Transverse colon (tissue), 4 donors: ENCODE measurements at regions not wholly inside any gene's neighbourhood (a gene's known extent, or its start where the extent isn't known, plus 50 kb on each side); places are given as distances from the start of the nearest gene placed in this dataset.

ENCODE experiments used
- DNase-seq: peaks from one replicate; pipeline ENCODE4 v3.0.0-alpha.2; 2019
- H3K27ac ChIP-seq, 4 donors: fragments of 200-600 bp; sonication (generic); 2 replicates each; pipeline ENCODE4 v1.5.1; 2016 to 2018; ENCODE audit warnings: inconsistent platforms in 4 of 4
- H3K27me3 ChIP-seq: fragments of 200-600 bp; sonication (generic); 2 replicates; pipeline ENCODE4 v1.5.1; 2017; ENCODE audit warnings: inconsistent platforms
- H3K36me3 ChIP-seq, 4 donors: fragments of 200-600 bp; sonication (generic); 2 replicates each; pipeline ENCODE4 v1.5.1; 2017 to 2019; ENCODE audit warnings: inconsistent platforms in 4 of 4
- H3K4me1 ChIP-seq, 4 donors: fragments of 200-600 bp; sonication (generic); 2 replicates each; pipeline ENCODE4 v1.5.1; 2017 to 2020; ENCODE audit warnings: inconsistent platforms in 4 of 4
- H3K4me3 ChIP-seq, 4 donors: fragments of 200-600 bp; sonication (generic); 1 replicate in 1 of 4; 2 replicates in 3 of 4; pipeline versions ENCODE4 v1.5.1 to v1.6.1; 2017 to 2019; ENCODE audit warnings: inconsistent platforms in 4 of 4
- H3K9me3 ChIP-seq, 2 donors: fragments of 200-600 bp; sonication (generic); 2 replicates each; pipeline ENCODE4 v1.5.1; 2017 to 2019; ENCODE audit warnings: inconsistent platforms in 2 of 2
- EP300 ChIP-seq: sonication (generic); formaldehyde crosslinking; IDR thresholded peaks from one replicate; pipeline ENCODE4 v1.6.1; 2017; ENCODE audit warnings: antibody characterized with exemption, low read depth
- POLR2A ChIP-seq: fragments of 450-650 bp; IDR thresholded peaks from one replicate; pipeline ENCODE4 v1.6.1; 2016; ENCODE audit warnings: antibody characterized with exemption, mild to moderate bottlenecking, moderate library complexity
- POLR2AphosphoS5 ChIP-seq, 3 donors: sonication (generic); formaldehyde crosslinking; IDR thresholded peaks; one replicate each; pipeline ENCODE4 v1.6.1; 2016; ENCODE audit warnings: antibody characterized with exemption in 3 of 3
- WGBS, 2 donors: methylation state at CpG; one replicate each; pipeline ENCODE4 v1.1.5; 2018; ENCODE audit warnings: low coverage in 1 of 2; 5-methylcytosine and 5-hydroxymethylcytosine counted together
- in situ Hi-C, 4 donors: fragments of 200-750 bp; cut with MboI; loops; one replicate each; pipeline versions ENCODE4 v1.15.0 to v1.15.1; 2017; ENCODE audit warnings: low sequenced_read_pairs in 3 of 4, low pct_ligation_motif_present in 1 of 4, low pct_unique_long_range_greater_than_20kb in 1 of 4
- intact Hi-C: fragments of 100-400 bp; cut with DNase I; formaldehyde crosslinking; loops from one replicate; pipeline ENCODE4 v1.15.1; 2023; ENCODE audit warnings: low total_unique reads
- TF ChIP-seq, protein P1 (sequence below), 5 experiments: fragments of 200-600 bp in 3 of 5; fragments of 450-650 bp in 2 of 5; sonication (generic) in 3 of 5; IDR thresholded peaks; 1 replicate in 2 of 5; 2 replicates in 3 of 5; pipeline ENCODE4 v1.5.1; 2016 to 2017; ENCODE audit warnings: antibody characterized with exemption in 5 of 5, inconsistent platforms in 3 of 5, mild to moderate bottlenecking in 2 of 5, moderate library complexity in 1 of 5

DNA sequence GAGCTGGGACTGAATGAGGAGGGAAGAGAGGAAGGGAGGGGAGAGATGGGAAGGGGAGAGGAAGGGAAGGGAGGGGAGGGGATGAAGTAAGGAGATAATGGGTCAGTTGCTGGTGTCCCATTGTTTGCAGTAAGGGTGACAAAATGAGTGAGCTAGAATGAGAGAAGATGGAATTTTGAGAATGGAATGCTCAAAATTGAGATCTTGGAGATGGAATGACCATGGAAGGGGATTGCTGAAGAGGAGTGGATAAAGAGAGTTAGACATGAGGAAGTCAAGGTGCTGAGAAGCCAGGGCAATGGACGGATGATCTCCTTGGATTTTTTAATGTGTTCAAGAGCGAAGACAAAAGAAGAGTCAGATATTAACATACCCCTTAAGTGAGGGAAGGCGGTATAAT lies 80.5 kb upstream of the SSTR4 start:
- in situ Hi-C loops: no loop called here
- Histone ChIP-seq H3K27ac (no peak overlapping the region), H3K27me3 (no peaks in the 10 kb centered on the region), H3K36me3 (no peaks in the 10 kb centered on the region), H3K4me1 (no peaks in the 10 kb centered on the region), H3K4me3 (no peak overlapping the region), H3K9me3 (no peaks in the 10 kb centered on the region)
- DNase-seq: no peak
- WGBS, 2 donors: 83 to 87% methylated on average over 1 to 3 of the region's 3 CpGs
- intact Hi-C loops: no loop called here
- TF ChIP-seq, protein P1, sequence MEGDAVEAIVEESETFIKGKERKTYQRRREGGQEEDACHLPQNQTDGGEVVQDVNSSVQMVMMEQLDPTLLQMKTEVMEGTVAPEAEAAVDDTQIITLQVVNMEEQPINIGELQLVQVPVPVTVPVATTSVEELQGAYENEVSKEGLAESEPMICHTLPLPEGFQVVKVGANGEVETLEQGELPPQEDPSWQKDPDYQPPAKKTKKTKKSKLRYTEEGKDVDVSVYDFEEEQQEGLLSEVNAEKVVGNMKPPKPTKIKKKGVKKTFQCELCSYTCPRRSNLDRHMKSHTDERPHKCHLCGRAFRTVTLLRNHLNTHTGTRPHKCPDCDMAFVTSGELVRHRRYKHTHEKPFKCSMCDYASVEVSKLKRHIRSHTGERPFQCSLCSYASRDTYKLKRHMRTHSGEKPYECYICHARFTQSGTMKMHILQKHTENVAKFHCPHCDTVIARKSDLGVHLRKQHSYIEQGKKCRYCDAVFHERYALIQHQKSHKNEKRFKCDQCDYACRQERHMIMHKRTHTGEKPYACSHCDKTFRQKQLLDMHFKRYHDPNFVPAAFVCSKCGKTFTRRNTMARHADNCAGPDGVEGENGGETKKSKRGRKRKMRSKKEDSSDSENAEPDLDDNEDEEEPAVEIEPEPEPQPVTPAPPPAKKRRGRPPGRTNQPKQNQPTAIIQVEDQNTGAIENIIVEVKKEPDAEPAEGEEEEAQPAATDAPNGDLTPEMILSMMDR (IDR thresholded peaks at IDR 0.05): no peak
- TF ChIP-seq POLR2A (no peak), POLR2AphosphoS5 (IDR thresholded peaks at IDR 0.05) (no peak), EP300 (no peak)

- no peaks in the 10 kb centered on the region for H3K27me3 ChIP-seq
- 73 to 83% methylated on average over 1 to 6 of the region's 6 CpGs for WGBS, 2 donors
- H3K36me3 ChIP-seq: no peaks in the 10 kb centered on the region
- no peak for DNase-seq
- in situ Hi-C loops (no loop called here), intact Hi-C loops (no loop called here)
- TF ChIP-seq, protein P1 (IDR thresholded peaks at IDR 0.05): no peak
- TF ChIP-seq POLR2A: no peak
- no peak for TF ChIP-seq EP300
- TF ChIP-seq POLR2AphosphoS5 (IDR thresholded peaks at IDR 0.05): no peak
- H3K27ac ChIP-seq: no peak overlapping the region
- H3K4me1 ChIP-seq: no peaks in the 10 kb centered on the region
- H3K4me3 ChIP-seq: no peak overlapping the region
- no peaks in the 10 kb centered on the region for H3K9me3 ChIP-seq
These were observed 76.7 kb upstream of the SSTR4 start for GRCh38 chr20:22958390-22958789.

- DNase-seq: no peak
- H3K4me3 ChIP-seq: no peak overlapping the region
- H3K9me3 ChIP-seq: no peaks in the 10 kb centered on the region
- no peaks in the 10 kb centered on the region for H3K36me3 ChIP-seq
- no peaks in the 10 kb centered on the region for H3K4me1 ChIP-seq
- H3K27ac ChIP-seq: no peak overlapping the region
- in situ Hi-C loops: no loop called here
- 41 to 44% methylated on average over 3 of the region's 3 CpGs for WGBS, 2 donors
- no peaks in the 10 kb centered on the region for H3K27me3 ChIP-seq
- no peak for TF ChIP-seq POLR2AphosphoS5 (IDR thresholded peaks at IDR 0.05)
- TF ChIP-seq POLR2A: no peak
- no peak for TF ChIP-seq EP300
- TF ChIP-seq, protein P1 (IDR thresholded peaks at IDR 0.05): no peak
- intact Hi-C loops: no loop called here
These were observed 72.3 kb upstream of the SSTR4 start for GRCh38 chr20:22962567-22963439.

- no peaks in the 10 kb centered on the region for H3K36me3 ChIP-seq
- WGBS, 2 donors: 59 to 82% methylated on average over 2 to 3 of the region's 3 CpGs
- no peak for DNase-seq
- H3K9me3 ChIP-seq: no peaks in the 10 kb centered on the region
- H3K27ac ChIP-seq: no peak overlapping the region
- no peaks in the 10 kb centered on the region for H3K27me3 ChIP-seq
- no peaks in the 10 kb centered on the region for H3K4me1 ChIP-seq
- intact Hi-C loops: no loop called here
- H3K4me3 ChIP-seq: no peak overlapping the region
- in situ Hi-C loops: no loop called here
- TF ChIP-seq EP300 (no peak), POLR2A (no peak), POLR2AphosphoS5 (IDR thresholded peaks at IDR 0.05) (no peak)
- TF ChIP-seq, protein P1 (IDR thresholded peaks at IDR 0.05): no peak
These were observed 71.5 kb upstream of the SSTR4 start for GRCh38 chr20:22963581-22963980.
